Fibroblast of lung (primary cell): ENCODE measurements at regions not wholly inside any gene's neighbourhood (a gene's known extent, or its start where the extent isn't known, plus 50 kb on each side); places are given as distances from the start of the nearest gene placed in this dataset.

ENCODE experiments used
- DNase-seq, 2 donors: peaks; one replicate each; pipeline versions ENCODE4 v3.0.0 to v3.0.0-alpha.2; 2010; ENCODE audit warnings: low read depth in 2 of 2
- H2AFZ ChIP-seq: 2 replicates; pipeline ENCODE4 v1.5.1; 2012; ENCODE audit warnings: low read length, control low read depth, inconsistent platforms
- H3K27ac ChIP-seq: 2 replicates; pipeline ENCODE4 v1.5.1; 2011; ENCODE audit warnings: low read length, control low read depth; ENCODE audit not compliant: insufficient read depth
- H3K27me3 ChIP-seq: 2 replicates; pipeline ENCODE4 v1.5.1; 2011; ENCODE audit warnings: mild to moderate bottlenecking, low read length; ENCODE audit not compliant: control insufficient read depth, insufficient read depth
- H3K36me3 ChIP-seq: 2 replicates; pipeline ENCODE4 v1.5.1; 2011; ENCODE audit warnings: low read length; ENCODE audit not compliant: control insufficient read depth, insufficient read depth
- H3K4me1 ChIP-seq: 2 replicates; pipeline ENCODE4 v1.5.1; 2011; ENCODE audit warnings: low read length; ENCODE audit not compliant: control insufficient read depth, insufficient read depth; ENCODE audit errors: extremely low read depth
- H3K4me2 ChIP-seq: 2 replicates; pipeline ENCODE4 v1.5.1; 2011; ENCODE audit warnings: low read length, control low read depth; ENCODE audit not compliant: insufficient read depth; ENCODE audit errors: extremely low read depth
- H3K4me3 ChIP-seq, 4 experiments: fragments of 200-600 bp in 1 of 4; sonication (generic) in 1 of 4; replicated peaks in 1 of 4; 2 replicates each; pipeline ENCODE4 v1.5.1; 2011 to 2016; ENCODE audit warnings: low read length in 4 of 4, low read depth in 3 of 4, mild to moderate bottlenecking in 3 of 4, control low read depth in 2 of 4, inconsistent platforms in 1 of 4, mixed read lengths in 1 of 4; ENCODE audit not compliant: insufficient read depth in 1 of 4; ENCODE audit errors: control extremely low read depth in 1 of 4
- H3K79me2 ChIP-seq: 2 replicates; pipeline ENCODE4 v1.5.1; 2012; ENCODE audit warnings: mild to moderate bottlenecking, low read length, inconsistent platforms; ENCODE audit not compliant: control insufficient read depth, insufficient read depth
- H3K9ac ChIP-seq: 2 replicates; pipeline ENCODE4 v1.5.1; 2011; ENCODE audit warnings: mild to moderate bottlenecking, low read length, control low read depth; ENCODE audit not compliant: insufficient read depth
- H3K9me3 ChIP-seq: 2 replicates; pipeline ENCODE4 v1.5.1; 2012; ENCODE audit warnings: low read depth, low read length; ENCODE audit not compliant: control insufficient read depth, insufficient read depth
- H4K20me1 ChIP-seq: 2 replicates; pipeline ENCODE4 v1.5.1; 2011; ENCODE audit warnings: low read length; ENCODE audit not compliant: control insufficient read depth, insufficient read depth; ENCODE audit errors: extremely low read depth
- EZH2 ChIP-seq: IDR thresholded peaks from 2 replicates; pipeline ENCODE4 v1.5.1; 2012; ENCODE audit warnings: low read length, control low read depth, mild to moderate bottlenecking; ENCODE audit errors: missing control alignments
- TF ChIP-seq, protein P1 (sequence below), 2 donors: IDR thresholded peaks in 1 of 2; conservative IDR thresholded peaks in 1 of 2; 1 replicate in 1 of 2; 2 replicates in 1 of 2; pipeline ENCODE4 v1.5.1; 2011 to 2012; ENCODE audit warnings: low read length in 2 of 2, control low read depth in 1 of 2, inconsistent platforms in 1 of 2, low read depth in 1 of 2, mild to moderate bottlenecking in 1 of 2

DNA sequence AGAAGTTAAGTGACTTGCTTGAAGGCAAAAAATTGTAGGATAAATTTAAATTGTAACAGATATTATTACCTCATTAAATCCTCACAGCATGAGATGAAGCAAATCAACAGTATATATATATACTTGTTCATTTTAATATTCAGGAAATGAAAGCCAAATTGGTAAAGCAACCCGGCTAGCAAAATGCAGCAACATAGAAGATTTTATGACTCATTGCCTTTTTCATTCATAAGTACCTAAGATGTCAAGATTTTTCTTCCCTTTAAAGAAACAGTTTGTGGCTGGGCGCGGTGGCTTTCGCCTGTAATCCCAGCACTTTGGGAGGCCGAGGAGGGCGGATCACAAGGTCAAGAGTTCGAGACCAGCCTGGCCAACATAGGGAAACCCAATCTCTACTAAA is 190.5 kb upstream of the NRIP1 start:
- H3K9me3 ChIP-seq = no peaks in the 10 kb centered on the region
- no peak overlapping the region for H3K4me3 ChIP-seq
- H3K4me2 ChIP-seq = no peak overlapping the region
- H3K27ac ChIP-seq = no peak overlapping the region
- no peaks in the 10 kb centered on the region for H4K20me1 ChIP-seq
- no peaks in the 10 kb centered on the region for H3K36me3 ChIP-seq
- no peaks in the 10 kb centered on the region for H3K27me3 ChIP-seq
- no peak overlapping the region for H3K9ac ChIP-seq
- no peaks in the 10 kb centered on the region for H3K4me1 ChIP-seq
- no peak for DNase-seq
- H3K79me2 ChIP-seq = no peaks in the 10 kb centered on the region
- no peak overlapping the region for H2AFZ ChIP-seq
- TF ChIP-seq, protein P1, sequence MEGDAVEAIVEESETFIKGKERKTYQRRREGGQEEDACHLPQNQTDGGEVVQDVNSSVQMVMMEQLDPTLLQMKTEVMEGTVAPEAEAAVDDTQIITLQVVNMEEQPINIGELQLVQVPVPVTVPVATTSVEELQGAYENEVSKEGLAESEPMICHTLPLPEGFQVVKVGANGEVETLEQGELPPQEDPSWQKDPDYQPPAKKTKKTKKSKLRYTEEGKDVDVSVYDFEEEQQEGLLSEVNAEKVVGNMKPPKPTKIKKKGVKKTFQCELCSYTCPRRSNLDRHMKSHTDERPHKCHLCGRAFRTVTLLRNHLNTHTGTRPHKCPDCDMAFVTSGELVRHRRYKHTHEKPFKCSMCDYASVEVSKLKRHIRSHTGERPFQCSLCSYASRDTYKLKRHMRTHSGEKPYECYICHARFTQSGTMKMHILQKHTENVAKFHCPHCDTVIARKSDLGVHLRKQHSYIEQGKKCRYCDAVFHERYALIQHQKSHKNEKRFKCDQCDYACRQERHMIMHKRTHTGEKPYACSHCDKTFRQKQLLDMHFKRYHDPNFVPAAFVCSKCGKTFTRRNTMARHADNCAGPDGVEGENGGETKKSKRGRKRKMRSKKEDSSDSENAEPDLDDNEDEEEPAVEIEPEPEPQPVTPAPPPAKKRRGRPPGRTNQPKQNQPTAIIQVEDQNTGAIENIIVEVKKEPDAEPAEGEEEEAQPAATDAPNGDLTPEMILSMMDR (conservative IDR thresholded peaks at IDR 0.05 in 1 of 2, IDR thresholded peaks at IDR 0.05 in 1 of 2; ENCODE audit: low read depth in 1 of 2, low read length in 2 of 2) = no peak
- TF ChIP-seq EZH2 = no peak

DNA sequence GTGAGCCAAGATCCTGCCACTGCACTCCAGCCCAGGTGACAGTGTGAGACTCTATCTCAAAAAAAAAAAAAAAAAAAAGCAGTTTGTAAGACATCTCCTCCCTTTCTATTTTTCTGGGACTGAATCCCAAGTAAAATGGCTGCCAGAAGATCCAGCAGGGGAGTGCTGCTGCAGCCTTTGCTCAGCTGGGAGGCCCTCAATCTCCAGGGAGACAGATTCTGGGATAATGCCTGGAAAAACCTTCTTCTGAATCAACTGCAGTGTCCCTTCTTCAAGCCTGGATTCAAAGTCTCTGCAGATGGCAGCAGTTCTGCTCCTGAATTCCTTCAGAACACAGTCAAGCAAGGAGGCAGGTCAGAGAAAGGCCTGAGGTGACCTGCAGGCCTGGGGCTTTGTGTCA is 191.0 kb upstream of the NRIP1 start:
- no peaks in the 10 kb centered on the region for H4K20me1 ChIP-seq
- no peaks in the 10 kb centered on the region for H3K79me2 ChIP-seq
- no peak overlapping the region for H2AFZ ChIP-seq
- H3K9ac ChIP-seq = no peak overlapping the region
- no peaks in the 10 kb centered on the region for H3K4me1 ChIP-seq
- H3K27ac ChIP-seq = no peak overlapping the region
- no peaks in the 10 kb centered on the region for H3K36me3 ChIP-seq
- H3K4me3 ChIP-seq = no peak overlapping the region
- TF ChIP-seq, protein P1 (conservative IDR thresholded peaks at IDR 0.05 in 1 of 2, IDR thresholded peaks at IDR 0.05 in 1 of 2; ENCODE audit: low read depth in 1 of 2, low read length in 2 of 2) = no peak
- no peak for TF ChIP-seq EZH2
- DNase-seq = no peak
- no peaks in the 10 kb centered on the region for H3K27me3 ChIP-seq
- no peaks in the 10 kb centered on the region for H3K9me3 ChIP-seq
- H3K4me2 ChIP-seq = no peak overlapping the region

DNA sequence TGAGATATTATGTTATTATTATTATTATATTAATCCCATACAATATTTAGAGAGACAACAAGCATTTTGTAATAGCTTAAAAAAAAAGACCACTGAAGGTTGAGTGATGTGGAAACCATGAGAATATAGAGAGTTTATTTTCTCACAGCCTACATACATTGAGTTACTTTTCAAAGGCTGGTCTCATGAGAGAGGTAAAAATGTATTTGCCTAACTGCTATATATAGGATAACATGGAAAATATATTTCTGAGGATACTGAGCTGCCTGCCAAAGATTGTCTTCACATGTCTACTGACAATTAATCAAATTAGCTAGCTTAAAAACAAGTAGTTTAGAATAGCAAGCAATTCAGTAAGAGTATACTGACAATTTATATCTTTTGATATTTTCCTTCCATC is 192.2 kb upstream of the NRIP1 start:
- TF ChIP-seq, protein P1 (conservative IDR thresholded peaks at IDR 0.05 in 1 of 2, IDR thresholded peaks at IDR 0.05 in 1 of 2; ENCODE audit: low read depth in 1 of 2, low read length in 2 of 2) = no peak
- TF ChIP-seq EZH2 = no peak
- no peaks in the 10 kb centered on the region for H3K9me3 ChIP-seq
- DNase-seq = no peak

More for the DNA sequence above, 192.2 kb upstream of the NRIP1 start:
- H3K79me2 ChIP-seq = no peaks in the 10 kb centered on the region
- H3K27ac ChIP-seq = no peak overlapping the region
- no peaks in the 10 kb centered on the region for H3K27me3 ChIP-seq
- no peak overlapping the region for H3K4me2 ChIP-seq
- no peaks in the 10 kb centered on the region for H4K20me1 ChIP-seq
- no peaks in the 10 kb centered on the region for H3K4me1 ChIP-seq
- H3K36me3 ChIP-seq = no peaks in the 10 kb centered on the region
- H2AFZ ChIP-seq = no peak overlapping the region
- no peak overlapping the region for H3K9ac ChIP-seq
- H3K4me3 ChIP-seq = no peak overlapping the region
